Jurkat, Clone E6-1 (cell line): ENCODE measurements at regions not wholly inside any gene's neighbourhood (a gene's known extent, or its start where the extent isn't known, plus 50 kb on each side); places are given as distances from the start of the nearest gene placed in this dataset.

Experiments
- DNase-seq: peaks from one replicate; pipeline ENCODE4 v3.0.0-alpha.2; 2011; ENCODE audit warnings: low read depth, low spot score
- H3K4me3 ChIP-seq: 2 replicates; pipeline ENCODE4 v1.5.1; 2011; ENCODE audit warnings: mild to moderate bottlenecking, low read length, control low read depth, moderate library complexity

DNA sequence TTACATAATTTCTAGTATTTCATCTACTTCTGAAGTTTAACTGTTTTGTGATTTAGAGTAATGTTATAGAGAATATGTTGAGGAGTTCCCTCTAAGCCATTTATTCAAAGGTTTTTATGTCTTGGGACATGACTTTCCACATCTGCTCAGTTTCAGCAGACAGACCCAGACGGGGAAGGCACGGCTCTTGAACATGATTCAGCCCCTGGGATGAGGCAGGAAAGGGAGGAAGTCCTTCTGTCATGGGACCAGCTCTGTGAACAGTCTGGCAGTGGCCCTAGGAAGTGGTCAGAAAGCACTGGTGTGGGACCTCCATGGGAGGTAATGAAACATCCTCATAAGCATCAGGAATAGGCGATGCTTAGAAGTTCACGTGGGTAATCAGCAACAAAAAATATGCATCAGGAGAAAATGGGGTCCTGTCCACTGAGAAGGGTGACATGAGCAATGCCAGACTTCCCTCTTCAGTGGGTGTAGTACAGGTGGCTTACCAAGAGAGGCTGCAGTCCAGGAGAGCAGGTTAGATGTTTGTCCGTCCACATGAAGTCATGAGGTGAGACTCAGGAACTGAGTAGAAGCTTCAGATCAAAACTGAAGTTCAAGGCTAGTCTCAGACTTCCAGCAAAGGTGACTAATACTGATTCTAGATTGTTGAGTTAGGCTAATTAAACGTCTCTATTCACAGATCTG, 248.5 kb downstream of the IPO8 start:
- no peak for DNase-seq
- no peak overlapping the region for H3K4me3 ChIP-seq

DNA sequence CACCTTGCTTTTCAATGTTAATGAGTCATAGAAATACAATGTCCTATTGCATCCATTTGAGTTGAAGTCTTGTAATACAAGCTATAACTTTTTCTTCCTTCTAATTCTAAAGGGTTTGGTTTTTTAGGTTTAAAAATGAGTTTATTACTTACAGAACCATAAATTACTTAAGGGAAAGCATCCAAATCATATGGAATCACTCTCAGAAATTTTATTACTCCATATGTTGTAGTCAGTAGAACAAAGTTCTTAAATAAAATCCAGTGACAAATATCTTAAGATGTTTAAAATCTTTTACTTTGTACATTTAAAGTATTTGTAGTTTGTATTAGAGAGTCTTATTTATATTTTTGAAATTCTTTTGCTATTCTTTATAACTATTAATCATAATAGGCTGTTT, 253.2 kb downstream of the IPO8 start:
- DNase-seq, result no peak

DNA sequence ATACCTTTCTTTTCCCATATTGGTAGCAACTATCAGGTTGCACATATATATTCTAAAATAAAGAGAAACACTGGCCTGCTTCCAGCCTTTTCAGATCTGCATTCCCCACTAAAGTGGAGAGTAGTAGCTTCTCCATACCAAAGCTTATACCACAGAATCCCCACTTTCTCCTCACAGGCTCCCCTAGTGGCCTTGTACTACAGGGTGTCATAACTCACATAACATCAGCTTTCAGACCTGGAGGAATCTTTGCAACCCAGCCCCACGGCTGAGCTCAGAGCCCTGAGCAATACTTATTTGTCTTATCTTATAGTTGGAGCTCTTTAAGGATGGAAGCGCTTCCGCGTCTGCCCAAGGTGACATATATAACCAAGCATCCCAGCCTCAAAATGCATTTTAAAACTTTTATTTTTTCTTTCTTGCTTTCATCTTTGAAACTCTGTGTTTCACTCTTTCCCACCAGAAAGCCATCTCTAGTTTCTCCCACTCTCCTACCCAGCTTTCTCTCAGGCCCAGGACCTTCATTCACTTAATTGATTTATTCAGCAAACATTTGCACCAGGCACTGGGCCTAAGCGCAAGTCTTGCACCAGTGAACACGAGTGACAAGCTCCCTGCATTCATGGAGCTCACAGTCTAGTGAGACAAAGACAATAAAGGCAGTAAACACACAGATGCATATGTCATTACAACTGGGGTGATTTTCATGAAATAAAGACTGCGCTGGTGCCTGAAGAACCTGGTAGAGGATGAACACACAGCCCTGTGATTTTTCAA, 254.7 kb downstream of the IPO8 start:
- DNase-seq, result peak; percentile 7
- H3K4me3 ChIP-seq, result no peak overlapping the region

More for the DNA sequence above, 253.2 kb downstream of the IPO8 start:
- no peak overlapping the region for H3K4me3 ChIP-seq

GRCh38 chr12:30439201-30439600, 256.5 kb downstream of the IPO8 start:
- H3K4me3 ChIP-seq, result no peak overlapping the region
- DNase-seq, result no peak

DNA sequence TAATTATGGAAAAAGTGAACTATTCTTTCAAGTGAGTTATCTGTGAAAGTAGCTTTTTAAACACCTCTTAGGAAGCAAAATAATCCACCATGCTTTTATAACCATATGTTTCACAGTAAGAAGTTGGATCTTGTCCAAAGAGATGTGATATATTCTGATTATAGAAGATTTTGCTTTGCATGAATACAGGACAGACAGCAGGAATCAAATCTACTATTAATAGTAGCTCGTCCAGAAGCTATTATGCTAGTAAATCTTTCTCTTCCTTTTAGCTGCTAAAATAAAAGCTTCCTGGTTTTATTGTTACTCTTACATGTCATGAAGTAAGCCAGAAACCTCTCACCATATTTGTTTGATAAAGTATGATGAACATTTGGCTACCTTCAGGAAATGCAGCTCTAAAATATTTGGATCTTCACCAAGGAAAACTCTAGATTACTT, 257.0 kb downstream of the IPO8 start:
- no peak for DNase-seq
- H3K4me3 ChIP-seq, result no peak overlapping the region

DNA sequence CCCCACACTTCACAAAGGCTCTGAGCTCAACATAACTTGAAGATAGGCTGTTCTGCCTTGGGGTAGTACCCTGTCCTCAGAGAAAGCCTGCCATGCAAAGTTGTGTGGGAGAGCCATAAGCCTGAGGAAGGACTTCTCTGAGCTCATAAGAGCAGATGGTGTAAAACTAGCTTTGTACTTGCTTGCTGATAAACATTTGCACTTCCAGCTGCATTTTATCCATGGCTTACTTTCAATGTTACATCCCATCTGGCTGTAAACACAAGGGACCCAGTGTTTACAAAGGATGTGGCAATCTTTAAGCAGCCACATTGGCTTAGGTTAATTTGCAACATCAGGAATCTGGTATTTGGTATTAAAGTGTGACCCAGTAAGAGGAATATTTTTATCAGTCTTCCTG, 258.1 kb downstream of the IPO8 start:
- no peak overlapping the region for H3K4me3 ChIP-seq
- no peak for DNase-seq

- no peak for DNase-seq
- H3K4me3 ChIP-seq, result no peak overlapping the region
Measured at GRCh38 chr12:30437044-30437443, 258.6 kb downstream of the IPO8 start.

GRCh38 chr12:30428098-30428497, 267.6 kb downstream of the IPO8 start:
- H3K4me3 ChIP-seq, result no peak overlapping the region
- DNase-seq, result no peak

DNA sequence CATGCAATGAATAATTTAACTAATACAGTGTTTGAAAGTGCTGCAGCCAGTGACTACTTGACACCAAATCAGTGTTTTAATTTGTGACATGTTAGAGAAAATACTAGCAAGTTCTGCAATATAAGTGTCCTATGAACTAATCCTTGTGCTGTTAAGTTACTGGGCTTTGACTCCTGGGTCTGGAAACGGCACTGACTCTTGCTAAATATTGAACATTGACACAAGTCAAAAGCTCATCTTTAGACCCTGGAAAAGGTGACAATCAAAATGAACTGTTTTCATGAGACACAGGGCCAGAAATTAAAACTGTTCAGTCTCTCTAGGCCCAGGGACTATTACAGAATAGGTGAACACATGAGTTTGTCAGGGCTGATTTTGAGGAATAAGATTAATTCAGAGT, 268.1 kb downstream of the IPO8 start:
- no peak for DNase-seq
- no peak overlapping the region for H3K4me3 ChIP-seq

DNA sequence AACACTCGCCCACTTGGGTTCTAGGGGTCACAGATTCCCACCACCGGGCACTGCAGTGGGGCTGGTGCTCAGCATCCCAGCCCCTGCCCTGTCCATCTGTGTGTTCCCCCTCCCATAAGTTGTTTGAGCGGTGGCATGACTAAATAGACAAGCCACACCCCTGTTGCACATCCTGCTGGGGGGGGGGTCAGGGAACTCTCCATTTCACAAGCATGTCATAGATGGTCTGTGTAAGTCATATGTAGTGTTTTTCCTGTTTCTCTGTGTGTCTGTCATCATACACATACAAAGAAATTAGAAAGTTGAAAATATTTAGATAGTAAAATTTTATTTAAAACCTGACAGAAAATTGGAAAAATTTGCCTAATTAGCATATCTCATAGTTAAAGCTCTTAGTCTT, 270.2 kb downstream of the IPO8 start:
- H3K4me3 ChIP-seq, result no peak overlapping the region

DNA sequence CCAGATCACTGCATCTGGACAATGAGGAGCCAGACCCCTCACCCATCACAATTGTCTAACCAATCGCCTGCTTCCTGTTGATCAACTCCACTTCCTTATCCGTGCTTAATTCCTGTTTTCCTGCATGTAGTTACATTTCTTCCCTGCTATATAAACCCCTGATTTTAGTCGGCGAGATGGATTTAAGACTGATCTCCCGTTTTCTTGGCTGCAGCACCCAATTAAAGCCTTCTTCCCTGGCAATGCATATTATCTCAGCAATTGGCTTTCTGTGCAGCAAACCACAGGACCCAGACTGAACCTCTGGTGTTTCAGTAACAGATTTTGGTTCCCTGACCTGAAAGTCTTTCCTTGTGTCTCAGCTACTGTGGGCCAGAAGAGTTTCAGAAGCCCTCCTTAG, 272.3 kb downstream of the IPO8 start:
- DNase-seq, result no peak
- H3K4me3 ChIP-seq, result no peak overlapping the region

More for the DNA sequence above, 270.2 kb downstream of the IPO8 start:
- no peak for DNase-seq

DNA sequence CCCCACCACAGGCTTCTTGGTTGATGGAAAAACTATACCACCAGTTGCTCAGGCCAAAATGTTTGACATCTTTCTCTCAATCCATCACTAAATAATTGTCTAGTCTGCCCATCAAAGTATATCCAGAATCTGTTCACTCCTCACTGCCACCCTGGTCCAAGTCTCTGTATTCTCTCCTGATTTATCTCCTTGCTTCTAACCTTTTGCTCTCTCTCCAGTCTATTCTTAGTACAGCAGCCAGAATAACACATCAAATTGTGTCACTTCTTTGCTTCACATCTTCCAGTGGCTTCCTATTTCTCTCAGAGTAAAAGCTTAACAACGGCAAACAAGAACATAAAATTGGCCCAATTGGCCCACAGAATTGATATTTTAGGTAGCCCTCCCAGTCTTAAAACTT, 272.8 kb downstream of the IPO8 start:
- DNase-seq, result no peak
- no peak overlapping the region for H3K4me3 ChIP-seq

GRCh38 chr12:30420561-30420960, 275.1 kb downstream of the IPO8 start:
- DNase-seq, result no peak
- no peak overlapping the region for H3K4me3 ChIP-seq

DNA sequence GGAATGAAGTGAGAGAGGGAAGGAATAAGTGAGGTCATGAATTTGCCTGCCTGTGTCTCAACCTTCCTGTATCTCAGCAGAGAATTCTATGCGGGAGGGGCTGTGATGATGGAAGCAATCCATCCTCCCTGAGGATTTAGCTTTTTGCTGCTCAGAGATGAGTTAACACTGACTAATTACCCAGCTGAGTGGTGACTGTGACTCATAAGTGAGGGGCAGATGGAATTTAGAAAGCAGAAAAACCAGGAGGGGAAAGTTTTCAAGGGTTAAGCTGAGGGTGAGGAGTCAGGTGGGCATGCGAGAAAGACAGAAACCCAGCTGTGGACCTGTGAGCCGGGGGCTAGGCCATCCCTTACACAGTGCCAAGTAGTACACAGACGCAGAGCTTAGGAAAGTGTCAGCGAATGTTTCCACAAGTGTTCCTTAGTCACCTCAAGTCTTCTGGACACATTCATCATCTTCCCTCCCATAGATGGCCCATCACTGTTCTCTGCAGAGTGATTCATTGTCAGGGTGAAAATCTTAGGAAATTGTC, 277.9 kb downstream of the IPO8 start:
- no peak overlapping the region for H3K4me3 ChIP-seq
- no peak for DNase-seq

DNA sequence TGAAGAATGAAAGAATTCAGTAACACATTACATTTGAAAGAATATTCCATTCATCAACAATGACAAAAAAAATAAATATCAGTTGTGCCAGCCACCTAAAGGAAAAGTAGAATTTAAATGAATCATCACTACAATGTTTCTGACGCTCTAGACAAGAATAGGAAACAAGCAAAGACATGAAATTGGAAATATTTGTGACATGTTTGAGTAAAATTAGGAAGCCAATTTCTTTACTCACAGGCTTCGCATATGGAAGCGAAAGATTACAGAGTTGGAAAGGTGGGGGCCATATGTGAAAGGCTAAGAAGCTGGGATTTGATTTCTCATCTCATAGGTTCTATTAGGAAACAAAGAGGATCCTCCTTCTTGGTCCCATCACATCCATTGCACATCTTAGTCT, 279.0 kb downstream of the IPO8 start:
- H3K4me3 ChIP-seq, result no peak overlapping the region
- no peak for DNase-seq

GRCh38 chr12:30415777-30416176, 279.9 kb downstream of the IPO8 start:
- DNase-seq, result no peak
- H3K4me3 ChIP-seq, result no peak overlapping the region

GRCh38 chr12:30414507-30414906, 281.2 kb downstream of the IPO8 start:
- DNase-seq, result no peak
- no peak overlapping the region for H3K4me3 ChIP-seq

DNA sequence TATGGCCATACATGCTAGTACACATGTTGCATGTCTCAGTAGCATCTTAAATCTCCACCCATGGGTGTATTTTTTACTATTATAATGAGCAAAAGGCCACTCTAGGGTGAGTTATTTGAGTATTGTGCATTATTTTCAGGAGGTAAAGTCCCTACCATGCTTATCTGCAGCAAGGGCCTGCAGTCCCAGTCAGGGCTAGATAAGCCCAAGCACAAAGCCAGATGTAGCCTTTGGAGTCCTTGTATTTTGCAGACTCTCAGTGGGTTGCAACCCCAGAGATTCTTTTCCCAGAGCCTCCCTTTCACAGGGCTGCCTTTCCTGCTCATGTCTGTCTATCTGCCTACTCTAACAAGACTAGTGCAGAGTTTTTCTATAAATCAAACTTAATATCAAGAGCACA, 295.3 kb downstream of the IPO8 start:
- H3K4me3 ChIP-seq, result no peak overlapping the region
- no peak for DNase-seq

DNA sequence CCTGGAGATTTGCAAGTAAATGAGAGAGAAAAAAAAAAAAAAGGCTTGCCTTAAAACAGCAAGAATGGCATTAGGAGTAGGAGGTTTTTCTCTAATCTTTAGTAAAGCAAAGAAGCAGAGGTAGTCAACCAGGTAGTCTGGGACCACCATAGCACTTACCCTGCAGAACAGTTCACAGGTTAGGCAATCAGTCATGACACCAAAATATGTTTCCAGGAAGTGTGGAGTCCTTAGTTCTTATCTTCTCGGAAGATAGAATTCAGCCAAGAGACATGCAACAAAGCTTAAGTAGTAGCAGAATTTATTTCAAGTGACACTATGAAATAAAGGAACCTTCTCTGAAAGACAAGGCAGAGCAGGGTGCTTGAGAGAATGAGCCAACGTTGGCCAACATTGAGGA, 295.8 kb downstream of the IPO8 start:
- H3K4me3 ChIP-seq, result no peak overlapping the region
- no peak for DNase-seq

DNA sequence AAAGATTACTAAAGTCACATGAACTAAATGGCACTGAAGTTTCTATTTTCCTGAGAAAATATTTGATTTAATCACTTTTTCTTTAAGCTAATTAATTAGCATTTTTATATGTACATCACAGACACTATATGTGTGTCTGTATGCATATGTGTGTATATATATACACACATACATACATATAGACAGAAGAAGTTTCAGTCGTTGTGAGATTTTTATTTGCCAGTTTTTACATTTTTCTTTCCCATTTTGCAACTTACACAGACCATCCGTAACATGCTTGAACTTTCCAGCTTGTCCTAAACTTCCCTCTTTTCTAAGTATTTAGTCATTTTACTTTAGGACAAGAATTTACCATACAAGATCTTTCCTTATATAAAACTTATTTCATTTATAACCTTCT, 299.1 kb downstream of the IPO8 start:
- no peak for DNase-seq
- H3K4me3 ChIP-seq, result no peak overlapping the region

DNA sequence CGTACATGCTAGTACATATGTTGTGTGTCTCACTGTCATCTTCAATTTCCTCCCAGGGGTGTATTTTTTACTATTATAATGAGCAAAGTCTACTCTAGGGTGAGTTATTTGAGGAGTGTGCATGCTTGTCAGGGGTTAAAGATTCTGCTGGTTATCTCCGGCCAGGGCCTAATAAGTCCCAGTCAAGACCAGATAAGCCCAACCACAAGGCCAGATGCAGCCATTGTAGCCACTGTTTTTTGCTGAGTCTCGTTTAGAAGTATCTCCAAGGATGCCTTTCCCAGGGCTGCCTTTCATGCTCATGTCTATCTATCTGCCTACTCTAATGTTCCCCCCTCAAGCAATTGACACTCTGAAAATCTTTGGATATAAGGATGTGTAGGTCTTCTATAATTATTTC, 300.5 kb downstream of the IPO8 start:
- H3K4me3 ChIP-seq, result no peak overlapping the region

More for the DNA sequence above, 300.5 kb downstream of the IPO8 start:
- DNase-seq, result no peak
